ENCODE measurements at regions not wholly inside any gene's neighbourhood (a gene's known extent, or its start where the extent isn't known, plus 50 kb on each side); places are given as distances from the start of the nearest gene placed in this dataset.

DNA sequence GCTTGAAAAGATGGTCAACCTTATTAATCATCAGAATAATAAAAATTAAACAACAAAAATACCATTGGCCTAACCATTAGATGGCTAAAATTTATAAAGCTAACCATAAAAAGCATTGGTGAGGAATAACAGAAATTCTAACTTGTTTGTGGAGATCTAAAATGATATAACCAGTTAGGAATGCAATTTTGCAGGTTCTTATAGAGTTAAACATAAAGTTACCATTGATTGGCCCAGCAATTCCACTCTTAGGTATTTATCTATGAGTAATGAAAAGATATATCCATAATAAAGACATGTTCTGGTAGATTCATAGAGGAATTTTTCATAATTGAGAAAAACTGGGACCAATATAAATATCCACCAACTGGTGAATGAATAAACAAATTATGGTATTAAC, 1098.6 kb downstream of the FSCB start:
- TF ChIP-seq, protein P1, sequence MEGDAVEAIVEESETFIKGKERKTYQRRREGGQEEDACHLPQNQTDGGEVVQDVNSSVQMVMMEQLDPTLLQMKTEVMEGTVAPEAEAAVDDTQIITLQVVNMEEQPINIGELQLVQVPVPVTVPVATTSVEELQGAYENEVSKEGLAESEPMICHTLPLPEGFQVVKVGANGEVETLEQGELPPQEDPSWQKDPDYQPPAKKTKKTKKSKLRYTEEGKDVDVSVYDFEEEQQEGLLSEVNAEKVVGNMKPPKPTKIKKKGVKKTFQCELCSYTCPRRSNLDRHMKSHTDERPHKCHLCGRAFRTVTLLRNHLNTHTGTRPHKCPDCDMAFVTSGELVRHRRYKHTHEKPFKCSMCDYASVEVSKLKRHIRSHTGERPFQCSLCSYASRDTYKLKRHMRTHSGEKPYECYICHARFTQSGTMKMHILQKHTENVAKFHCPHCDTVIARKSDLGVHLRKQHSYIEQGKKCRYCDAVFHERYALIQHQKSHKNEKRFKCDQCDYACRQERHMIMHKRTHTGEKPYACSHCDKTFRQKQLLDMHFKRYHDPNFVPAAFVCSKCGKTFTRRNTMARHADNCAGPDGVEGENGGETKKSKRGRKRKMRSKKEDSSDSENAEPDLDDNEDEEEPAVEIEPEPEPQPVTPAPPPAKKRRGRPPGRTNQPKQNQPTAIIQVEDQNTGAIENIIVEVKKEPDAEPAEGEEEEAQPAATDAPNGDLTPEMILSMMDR (conservative IDR thresholded peaks at IDR 0.05; ENCODE audit: low read depth, low read length): no peak
- no peak for TF ChIP-seq CHD1 (IDR thresholded peaks at IDR 0.05; ENCODE audit: low read depth, low read length)
- TF ChIP-seq MAZ (IDR thresholded peaks at IDR 0.05; ENCODE audit: borderline replicate concordance, low read depth, low read length): no peak
- TF ChIP-seq, protein P2, sequence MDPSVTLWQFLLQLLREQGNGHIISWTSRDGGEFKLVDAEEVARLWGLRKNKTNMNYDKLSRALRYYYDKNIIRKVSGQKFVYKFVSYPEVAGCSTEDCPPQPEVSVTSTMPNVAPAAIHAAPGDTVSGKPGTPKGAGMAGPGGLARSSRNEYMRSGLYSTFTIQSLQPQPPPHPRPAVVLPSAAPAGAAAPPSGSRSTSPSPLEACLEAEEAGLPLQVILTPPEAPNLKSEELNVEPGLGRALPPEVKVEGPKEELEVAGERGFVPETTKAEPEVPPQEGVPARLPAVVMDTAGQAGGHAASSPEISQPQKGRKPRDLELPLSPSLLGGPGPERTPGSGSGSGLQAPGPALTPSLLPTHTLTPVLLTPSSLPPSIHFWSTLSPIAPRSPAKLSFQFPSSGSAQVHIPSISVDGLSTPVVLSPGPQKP (IDR thresholded peaks at IDR 0.05; ENCODE audit: borderline replicate concordance, low read depth, low read length): no peak
- TF ChIP-seq SMC3 (IDR thresholded peaks at IDR 0.05; ENCODE audit: low read depth, low read length): no peak
- no peak for TF ChIP-seq POLR2A (IDR thresholded peaks at IDR 0.05; ENCODE audit: low read depth, low read length)
- TF ChIP-seq, protein P3, sequence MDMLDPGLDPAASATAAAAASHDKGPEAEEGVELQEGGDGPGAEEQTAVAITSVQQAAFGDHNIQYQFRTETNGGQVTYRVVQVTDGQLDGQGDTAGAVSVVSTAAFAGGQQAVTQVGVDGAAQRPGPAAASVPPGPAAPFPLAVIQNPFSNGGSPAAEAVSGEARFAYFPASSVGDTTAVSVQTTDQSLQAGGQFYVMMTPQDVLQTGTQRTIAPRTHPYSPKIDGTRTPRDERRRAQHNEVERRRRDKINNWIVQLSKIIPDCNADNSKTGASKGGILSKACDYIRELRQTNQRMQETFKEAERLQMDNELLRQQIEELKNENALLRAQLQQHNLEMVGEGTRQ (IDR thresholded peaks at IDR 0.05; ENCODE audit: low read depth, low read length): no peak
- TF ChIP-seq RCOR1 (IDR thresholded peaks at IDR 0.05; ENCODE audit: insufficient replicate concordance, low read length): no peak
- no peak for TF ChIP-seq NFE2L2 (IDR thresholded peaks at IDR 0.05; ENCODE audit: low read depth, low read length)
- TF ChIP-seq CEBPB (IDR thresholded peaks at IDR 0.05; ENCODE audit: low read depth, low read length): no peak
- no peak for TF ChIP-seq RAD21 (IDR thresholded peaks at IDR 0.05; ENCODE audit: low read length)
- TF ChIP-seq MXI1 (IDR thresholded peaks at IDR 0.05; ENCODE audit: borderline replicate concordance, low read depth, low read length): no peak
